ENCODE measurements at regions not wholly inside any gene's neighbourhood (a gene's known extent, or its start where the extent isn't known, plus 50 kb on each side); places are given as distances from the start of the nearest gene placed in this dataset.

GRCh38 chrX:56026815-56027214 is 205.3 kb upstream of the KLF8 start:
- TF ChIP-seq POLR2A (IDR thresholded peaks at IDR 0.05) = no peak
- no peak for TF ChIP-seq CTCF (IDR thresholded peaks at IDR 0.05)

Measured in right lobe of liver (tissue), 4 donors.